Kidney (tissue), 13 donors: ENCODE measurements at regions not wholly inside any gene's neighbourhood (a gene's known extent, or its start where the extent isn't known, plus 50 kb on each side); places are given as distances from the start of the nearest gene placed in this dataset.

Experiments used
- DNase-seq, 5 donors: peaks; one replicate each; pipeline ENCODE4 v3.0.0-alpha.2; 2013 to 2020
- FAIRE-seq: peaks from 2 replicates; lab custom pipeline; 2012; peaks lifted over from hg19 to GRCh38; lab: Jason Lieb, UNC
- H3K27ac ChIP-seq, 2 donors: one replicate each; pipeline ENCODE4 v1.7.0; 2013; ENCODE audit warnings: low read depth in 2 of 2, low read length in 2 of 2, inconsistent platforms in 1 of 2
- H3K27me3 ChIP-seq: one replicate; pipeline ENCODE4 v1.7.1; 2013; ENCODE audit warnings: low read length, inconsistent platforms; ENCODE audit not compliant: control insufficient read depth, insufficient read depth
- H3K36me3 ChIP-seq, 3 donors: one replicate each; pipeline versions ENCODE4 v1.7.0 to v1.7.1; 2013; ENCODE audit warnings: low read length in 3 of 3, control low read depth in 1 of 3, inconsistent platforms in 1 of 3; ENCODE audit not compliant: insufficient read depth in 3 of 3, control insufficient read depth in 2 of 3
- H3K4me1 ChIP-seq, 3 donors: one replicate each; pipeline versions ENCODE4 v1.7.0 to v1.7.1; 2013; ENCODE audit warnings: low read length in 3 of 3, inconsistent platforms in 1 of 3, low read depth in 1 of 3; ENCODE audit not compliant: control insufficient read depth in 2 of 3, insufficient read depth in 2 of 3
- H3K4me3 ChIP-seq, 3 donors: one replicate each; pipeline versions ENCODE4 v1.7.0 to v1.8.1; 2013; ENCODE audit warnings: low read length in 3 of 3, control low read depth in 1 of 3, inconsistent platforms in 1 of 3
- H3K9ac ChIP-seq, 3 donors: one replicate each; pipeline versions ENCODE4 v1.7.0 to v1.7.1; 2013; ENCODE audit warnings: low read length in 3 of 3, control low read depth in 1 of 3, inconsistent platforms in 1 of 3
- H3K9me3 ChIP-seq, 3 donors: one replicate each; pipeline versions ENCODE4 v1.7.0 to v1.7.1; 2013; ENCODE audit warnings: low read length in 3 of 3, control low read depth in 1 of 3, inconsistent platforms in 1 of 3; ENCODE audit not compliant: control insufficient read depth in 2 of 3, insufficient read depth in 1 of 3
- CTCF ChIP-seq: IDR thresholded peaks from 3 replicates; pipeline ENCODE4 v1.5.1; 2012; ENCODE audit warnings: mild to moderate bottlenecking, moderate library complexity, borderline replicate concordance; ENCODE audit not compliant: insufficient read depth; ENCODE audit errors: extremely low read depth
- intact Hi-C: fragments of 100-400 bp; cut with DNase I; formaldehyde crosslinking; loops from one replicate; pipeline ENCODE4 v1.11.1; 2022
- donor health status: control.
- donor health status: control.
- donor health status: control.
- donor health status: control.
- donor health status: control.
- donor health status: DM: yes; HTN: yes; CAD: no.
- donor health status: Normal renal cell carcinoma (clear cell type).

DNA sequence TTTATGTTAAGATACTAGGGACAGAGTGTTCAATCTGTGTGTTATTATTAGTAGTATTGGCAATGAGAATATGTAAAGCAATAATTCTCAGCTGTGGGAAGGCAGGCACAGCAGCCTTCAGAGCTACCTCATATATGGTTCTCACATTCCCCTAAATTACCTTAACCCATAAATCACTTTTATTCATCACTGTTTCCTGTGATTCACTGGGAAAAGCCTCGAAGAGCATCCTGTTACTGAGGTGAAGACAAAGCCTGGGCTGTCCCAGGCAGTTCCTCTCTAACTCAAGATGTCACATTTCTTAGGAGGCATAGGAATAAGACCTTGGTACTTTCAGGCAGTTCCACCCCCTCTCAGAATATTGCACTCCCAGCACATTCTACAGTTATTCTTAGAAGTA, 965.7 kb downstream of the NCAM2 start:
- Histone ChIP-seq H3K4me3 (no peak overlapping the region), H3K36me3 (no peaks in the 10 kb centered on the region), H3K27me3 (no peaks in the 10 kb centered on the region), H3K4me1 (no peaks in the 10 kb centered on the region), H3K9ac (no peak overlapping the region), H3K27ac (no peak overlapping the region), H3K9me3 (no peaks in the 10 kb centered on the region)
- DNase-seq (no peak), FAIRE-seq (no peak)
- intact Hi-C loops: no loop called here
- no peak for TF ChIP-seq CTCF

DNA sequence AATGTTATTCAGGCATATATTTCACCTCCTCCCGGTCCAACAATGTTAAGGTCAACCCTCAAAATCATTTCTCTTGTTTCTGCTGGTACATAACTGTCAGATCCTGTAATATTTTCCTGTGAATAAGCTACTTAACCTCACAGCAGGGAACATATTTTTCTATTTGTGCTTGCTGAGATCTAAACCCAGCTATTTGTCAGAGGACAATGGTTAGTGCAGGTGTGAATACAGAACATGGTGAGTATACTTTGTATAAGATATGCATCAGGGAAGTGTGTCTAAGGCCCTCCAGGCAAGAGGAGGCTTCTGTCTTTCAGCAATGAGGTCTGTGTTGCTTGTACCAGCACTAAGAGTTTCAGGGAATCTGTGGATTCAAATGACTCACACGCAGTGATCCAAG, 970.6 kb downstream of the NCAM2 start:
- intact Hi-C loops: no loop called here
- H3K27me3 ChIP-seq: no peaks in the 10 kb centered on the region
- H3K27ac ChIP-seq: no peak overlapping the region
- peaks cover 0 to 2% (median 0%) of the 10 kb centered on the region in 3 donors for H3K4me1 ChIP-seq
- FAIRE-seq (no peak), DNase-seq (no peak)
- H3K36me3 ChIP-seq: no peaks in the 10 kb centered on the region
- no peak for TF ChIP-seq CTCF
- no peak overlapping the region for H3K4me3 ChIP-seq
- no peak overlapping the region for H3K9ac ChIP-seq
- no peaks in the 10 kb centered on the region for H3K9me3 ChIP-seq

DNA sequence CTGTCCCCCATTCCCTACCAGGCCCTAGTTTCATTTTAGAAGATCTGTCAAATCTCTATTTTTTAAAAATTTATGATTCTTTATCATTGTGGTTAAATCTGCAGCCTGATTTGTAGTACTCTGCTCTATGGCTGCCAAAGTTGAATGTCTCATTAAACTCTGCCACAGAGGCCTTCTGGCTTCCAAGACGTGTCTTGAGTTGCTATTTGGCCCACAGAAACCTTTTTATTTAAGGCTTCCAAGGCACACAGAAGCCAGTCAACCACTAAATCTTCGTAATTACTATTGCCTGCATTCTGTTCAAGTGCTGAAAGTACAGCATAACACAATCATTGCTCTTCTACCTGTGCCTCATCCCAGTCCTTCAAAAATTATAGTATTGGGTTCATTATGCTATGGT, 971.0 kb downstream of the NCAM2 start:
- intact Hi-C loops: no loop called here
- TF ChIP-seq CTCF: no peak
- Histone ChIP-seq H3K36me3 (no peaks in the 10 kb centered on the region), H3K4me1 (peaks cover 0 to 2% (median 0%) of the 10 kb centered on the region in 3 donors), H3K4me3 (no peak overlapping the region), H3K9ac (no peak overlapping the region), H3K27me3 (no peaks in the 10 kb centered on the region), H3K27ac (no peak overlapping the region), H3K9me3 (no peaks in the 10 kb centered on the region)
- DNase-seq (peak in 2 of 5 donors; percentile 15 to 66), FAIRE-seq (no peak)

DNA sequence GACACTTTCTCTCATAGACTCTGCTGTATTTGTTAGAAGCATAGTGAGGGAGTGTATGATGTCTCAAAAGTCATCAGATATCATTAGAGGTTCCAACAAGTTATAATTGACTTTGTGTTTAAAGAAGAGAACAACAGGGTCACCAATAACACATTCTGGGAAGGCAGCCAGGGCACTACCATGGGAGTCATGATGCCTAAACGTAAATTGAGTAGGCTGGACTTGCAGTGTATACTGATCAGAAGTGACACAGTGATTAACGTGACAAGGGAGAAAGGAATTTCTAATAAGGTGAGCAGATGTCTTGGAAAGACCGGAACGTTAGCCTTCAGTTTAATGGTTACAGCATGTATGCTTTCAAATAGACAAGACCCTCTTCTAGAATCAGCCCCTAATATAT, 973.2 kb downstream of the NCAM2 start:
- H3K9me3 ChIP-seq: no peaks in the 10 kb centered on the region
- no peak for TF ChIP-seq CTCF
- DNase-seq (peak in 1 of 5 donors; percentile 11), FAIRE-seq (no peak)
- H3K9ac ChIP-seq: no peak overlapping the region
- intact Hi-C loops: no loop called here
- no peak overlapping the region for H3K4me3 ChIP-seq
- no peaks in the 10 kb centered on the region for H3K27me3 ChIP-seq
- peaks cover 0 to 2% (median 0%) of the 10 kb centered on the region in 3 donors for H3K4me1 ChIP-seq
- no peak overlapping the region for H3K27ac ChIP-seq
- H3K36me3 ChIP-seq: no peaks in the 10 kb centered on the region
